ENCODE measurements at regions not wholly inside any gene's neighbourhood (a gene's known extent, or its start where the extent isn't known, plus 50 kb on each side); places are given as distances from the start of the nearest gene placed in this dataset.

DNA sequence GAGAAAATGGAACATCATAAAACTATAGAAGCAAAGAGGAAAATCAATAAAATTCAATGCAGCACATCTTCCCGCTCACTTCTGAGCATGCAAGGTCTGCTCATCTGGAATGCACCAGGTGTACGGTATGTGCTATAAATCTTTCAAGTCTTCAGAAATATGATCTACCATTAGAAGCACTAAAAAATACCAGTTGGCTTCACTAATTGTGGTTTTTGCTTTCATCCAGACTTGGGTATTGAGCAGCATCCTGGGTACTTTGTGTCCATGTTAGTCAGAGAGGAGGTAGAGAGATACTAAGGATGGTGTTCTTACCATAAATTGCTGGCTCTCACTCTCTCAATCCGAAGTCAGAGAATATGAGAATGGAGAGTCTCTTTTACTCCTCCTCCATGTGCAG is 477.1 kb downstream of the PPARGC1A start:
- TF ChIP-seq, protein P1, sequence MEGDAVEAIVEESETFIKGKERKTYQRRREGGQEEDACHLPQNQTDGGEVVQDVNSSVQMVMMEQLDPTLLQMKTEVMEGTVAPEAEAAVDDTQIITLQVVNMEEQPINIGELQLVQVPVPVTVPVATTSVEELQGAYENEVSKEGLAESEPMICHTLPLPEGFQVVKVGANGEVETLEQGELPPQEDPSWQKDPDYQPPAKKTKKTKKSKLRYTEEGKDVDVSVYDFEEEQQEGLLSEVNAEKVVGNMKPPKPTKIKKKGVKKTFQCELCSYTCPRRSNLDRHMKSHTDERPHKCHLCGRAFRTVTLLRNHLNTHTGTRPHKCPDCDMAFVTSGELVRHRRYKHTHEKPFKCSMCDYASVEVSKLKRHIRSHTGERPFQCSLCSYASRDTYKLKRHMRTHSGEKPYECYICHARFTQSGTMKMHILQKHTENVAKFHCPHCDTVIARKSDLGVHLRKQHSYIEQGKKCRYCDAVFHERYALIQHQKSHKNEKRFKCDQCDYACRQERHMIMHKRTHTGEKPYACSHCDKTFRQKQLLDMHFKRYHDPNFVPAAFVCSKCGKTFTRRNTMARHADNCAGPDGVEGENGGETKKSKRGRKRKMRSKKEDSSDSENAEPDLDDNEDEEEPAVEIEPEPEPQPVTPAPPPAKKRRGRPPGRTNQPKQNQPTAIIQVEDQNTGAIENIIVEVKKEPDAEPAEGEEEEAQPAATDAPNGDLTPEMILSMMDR (IDR thresholded peaks at IDR 0.05): no peak
- TF ChIP-seq POLR2A (IDR thresholded peaks at IDR 0.05): no peak
